SK-N-MC (cell line): ENCODE measurements at regions not wholly inside any gene's neighbourhood (a gene's known extent, or its start where the extent isn't known, plus 50 kb on each side); places are given as distances from the start of the nearest gene placed in this dataset.

Source experiments
- EZH2 ChIP-seq: fragments of 200-600 bp; sonication (generic); IDR thresholded peaks from one replicate; pipeline ENCODE4 v1.6.1; 2017; ENCODE audit warnings: antibody characterized with exemption
- POLR2AphosphoS5 ChIP-seq: IDR thresholded peaks from 2 replicates; pipeline ENCODE4 v1.6.1; 2012; ENCODE audit warnings: mild to moderate bottlenecking, low read depth, low read length, borderline replicate concordance

GRCh38 chr3:908839-909238, 184.0 kb upstream of the CNTN6 start:
- TF ChIP-seq EZH2 (no peak), POLR2AphosphoS5 (no peak)
